ENCODE measurements at regions not wholly inside any gene's neighbourhood (a gene's known extent, or its start where the extent isn't known, plus 50 kb on each side); places are given as distances from the start of the nearest gene placed in this dataset.

DNA sequence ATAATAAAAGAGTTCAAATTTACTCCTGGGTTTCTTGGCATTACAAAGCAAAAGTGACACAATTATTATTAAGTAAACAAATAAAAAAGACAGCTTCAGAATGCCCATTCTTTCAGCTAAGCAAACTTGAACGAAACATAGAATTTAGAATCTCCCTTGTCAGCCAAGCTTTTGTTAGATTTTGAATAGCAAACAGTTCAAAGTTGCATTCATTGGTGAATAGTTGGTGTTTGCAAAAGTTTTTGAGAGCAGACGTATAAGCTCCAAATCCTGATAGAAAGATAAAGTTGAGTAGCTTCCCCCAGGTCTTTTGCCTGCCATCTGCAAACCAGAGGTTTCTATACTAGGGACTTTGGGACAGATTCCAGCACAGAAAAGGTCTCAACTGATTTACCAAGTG is 434.3 kb upstream of the TNP1 start:
- Mint-ChIP-seq H3K9me3 (ENCODE audit: insufficient read depth) (peaks cover 3% of the 10 kb centered on the region), H3K27me3 (peaks cover 15% of the 10 kb centered on the region), H3K4me1 (no peaks in the 10 kb centered on the region), H3K27ac (no peak overlapping the region), H3K4me3 (no peak overlapping the region)
- Histone ChIP-seq H3K4me3 (ENCODE audit: control extremely low read depth in 1 of 5, extremely low read depth in 1 of 5, insufficient read depth in 1 of 5, low read depth in 2 of 5, low read length in 4 of 5) (no peak overlapping the region), H3K4me2 (replicated peaks; ENCODE audit: low read depth, low read length, poor library complexity, severe bottlenecking) (no peak overlapping the region), H3K9me3 (ENCODE audit: control extremely low read depth in 1 of 3, control insufficient read depth in 2 of 3, insufficient read depth in 1 of 3, low read length in 2 of 3) (peaks cover 0 to 7% (median 5%) of the 10 kb centered on the region in 3 donors), H3K36me3 (replicated peaks in 1 of 2; ENCODE audit: control extremely low read depth in 1 of 2, control insufficient read depth in 1 of 2, extremely low read depth in 1 of 2, insufficient read depth in 2 of 2, low read length in 1 of 2) (no peaks in the 10 kb centered on the region), H3K9ac (ENCODE audit: low read length) (no peak overlapping the region), H3K79me2 (ENCODE audit: control insufficient read depth, insufficient read depth, low read length) (no peaks in the 10 kb centered on the region), H3K4me1 (ENCODE audit: control insufficient read depth in 2 of 2, insufficient read depth in 2 of 2, low read length in 2 of 2) (no peaks in the 10 kb centered on the region), H3K27ac (ENCODE audit: low read length in 2 of 2) (no peak overlapping the region), H4K20me1 (ENCODE audit: control insufficient read depth, insufficient read depth, low read length, poor library complexity, severe bottlenecking) (no peaks in the 10 kb centered on the region), H2AFZ (ENCODE audit: insufficient read depth, low read depth, low read length, poor library complexity, severe bottlenecking) (no peak overlapping the region), H3K27me3 (replicated peaks in 1 of 4; ENCODE audit: control extremely low read depth in 1 of 4, control insufficient read depth in 3 of 4, insufficient read depth in 4 of 4, low read length in 3 of 4) (peaks cover 0 to 7% (median 0%) of the 10 kb centered on the region in 4 experiments)
- ChIA-PET CTCF (no interaction called here), POLR2A (no interaction called here)
- no peak for DNase-seq
- WGBS (ENCODE audit: insufficient coverage), result no CpG with 5 or more reads among the region's 2 CpGs
- ATAC-seq (ENCODE audit: low read depth), result no peak
- intact Hi-C loops (cut with micrococcal nuclease), result no loop called here
- no peak for TF ChIP-seq EZH2 (IDR thresholded peaks at IDR 0.05; ENCODE audit: borderline replicate concordance, insufficient read depth, low read depth, low read length, poor library complexity, severe bottlenecking)
- TF ChIP-seq, protein P1, sequence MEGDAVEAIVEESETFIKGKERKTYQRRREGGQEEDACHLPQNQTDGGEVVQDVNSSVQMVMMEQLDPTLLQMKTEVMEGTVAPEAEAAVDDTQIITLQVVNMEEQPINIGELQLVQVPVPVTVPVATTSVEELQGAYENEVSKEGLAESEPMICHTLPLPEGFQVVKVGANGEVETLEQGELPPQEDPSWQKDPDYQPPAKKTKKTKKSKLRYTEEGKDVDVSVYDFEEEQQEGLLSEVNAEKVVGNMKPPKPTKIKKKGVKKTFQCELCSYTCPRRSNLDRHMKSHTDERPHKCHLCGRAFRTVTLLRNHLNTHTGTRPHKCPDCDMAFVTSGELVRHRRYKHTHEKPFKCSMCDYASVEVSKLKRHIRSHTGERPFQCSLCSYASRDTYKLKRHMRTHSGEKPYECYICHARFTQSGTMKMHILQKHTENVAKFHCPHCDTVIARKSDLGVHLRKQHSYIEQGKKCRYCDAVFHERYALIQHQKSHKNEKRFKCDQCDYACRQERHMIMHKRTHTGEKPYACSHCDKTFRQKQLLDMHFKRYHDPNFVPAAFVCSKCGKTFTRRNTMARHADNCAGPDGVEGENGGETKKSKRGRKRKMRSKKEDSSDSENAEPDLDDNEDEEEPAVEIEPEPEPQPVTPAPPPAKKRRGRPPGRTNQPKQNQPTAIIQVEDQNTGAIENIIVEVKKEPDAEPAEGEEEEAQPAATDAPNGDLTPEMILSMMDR (IDR thresholded peaks at IDR 0.05), result no peak

DNA sequence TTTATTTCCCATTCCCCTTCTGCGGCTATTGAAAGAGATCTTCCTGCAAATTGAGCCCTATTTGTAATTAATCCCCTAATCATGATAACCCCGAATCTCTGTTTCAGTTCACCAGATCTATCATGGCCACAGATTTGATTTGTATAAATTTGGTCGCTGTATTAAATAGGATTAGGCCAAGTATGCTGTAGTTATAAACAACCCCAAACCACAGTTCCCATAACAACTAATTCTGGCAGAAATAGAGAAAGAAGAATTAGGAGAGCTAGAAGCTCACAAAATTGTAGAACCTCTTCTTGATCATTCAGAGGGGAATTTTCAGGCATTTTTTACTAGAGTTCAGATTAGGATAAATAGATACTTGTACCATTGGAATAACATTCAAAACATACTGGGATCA is 433.7 kb upstream of the TNP1 start:
- no peaks in the 10 kb centered on the region for H3K36me3 ChIP-seq (replicated peaks in 1 of 2; ENCODE audit: control extremely low read depth in 1 of 2, control insufficient read depth in 1 of 2, extremely low read depth in 1 of 2, insufficient read depth in 2 of 2, low read length in 1 of 2)
- H3K27me3 ChIP-seq (replicated peaks in 1 of 4; ENCODE audit: control extremely low read depth in 1 of 4, control insufficient read depth in 3 of 4, insufficient read depth in 4 of 4, low read length in 3 of 4), result peaks cover 0 to 7% (median 0%) of the 10 kb centered on the region in 4 experiments
- Mint-ChIP-seq H3K4me1 (no peaks in the 10 kb centered on the region), H3K4me3 (no peak overlapping the region), H3K27ac (no peak overlapping the region), H3K9me3 (ENCODE audit: insufficient read depth) (peaks cover 3% of the 10 kb centered on the region), H3K27me3 (peaks cover 15% of the 10 kb centered on the region)
- DNase-seq, result no peak
- no peaks in the 10 kb centered on the region for H3K4me1 ChIP-seq (ENCODE audit: control insufficient read depth in 2 of 2, insufficient read depth in 2 of 2, low read length in 2 of 2)
- no peak for ATAC-seq (ENCODE audit: low read depth)
- H2AFZ ChIP-seq (ENCODE audit: insufficient read depth, low read depth, low read length, poor library complexity, severe bottlenecking), result no peak overlapping the region
- ChIA-PET POLR2A (no interaction called here), CTCF (no interaction called here)
- H3K4me2 ChIP-seq (replicated peaks; ENCODE audit: low read depth, low read length, poor library complexity, severe bottlenecking), result no peak overlapping the region
- H3K4me3 ChIP-seq (ENCODE audit: control extremely low read depth in 1 of 5, extremely low read depth in 1 of 5, insufficient read depth in 1 of 5, low read depth in 2 of 5, low read length in 4 of 5), result no peak overlapping the region
- peaks cover 2 to 7% (median 5%) of the 10 kb centered on the region in 3 donors for H3K9me3 ChIP-seq (ENCODE audit: control extremely low read depth in 1 of 3, control insufficient read depth in 2 of 3, insufficient read depth in 1 of 3, low read length in 2 of 3)
- intact Hi-C loops (cut with micrococcal nuclease), result no loop called here
- TF ChIP-seq EZH2 (IDR thresholded peaks at IDR 0.05; ENCODE audit: borderline replicate concordance, insufficient read depth, low read depth, low read length, poor library complexity, severe bottlenecking), result no peak
- TF ChIP-seq, protein P1 (IDR thresholded peaks at IDR 0.05), result no peak
- WGBS (ENCODE audit: insufficient coverage), result 83% methylated on average over 1 of the region's 3 CpGs
- no peaks in the 10 kb centered on the region for H3K79me2 ChIP-seq (ENCODE audit: control insufficient read depth, insufficient read depth, low read length)
- H3K9ac ChIP-seq (ENCODE audit: low read length), result no peak overlapping the region
- no peak overlapping the region for H3K27ac ChIP-seq (ENCODE audit: low read length in 2 of 2)
- no peaks in the 10 kb centered on the region for H4K20me1 ChIP-seq (ENCODE audit: control insufficient read depth, insufficient read depth, low read length, poor library complexity, severe bottlenecking)
